ENCODE measurements at regions not wholly inside any gene's neighbourhood (a gene's known extent, or its start where the extent isn't known, plus 50 kb on each side); places are given as distances from the start of the nearest gene placed in this dataset.
"Not testable (repeated sequence)": the region's sequence is repeated elsewhere in the genome, so short reads cannot be mapped to it uniquely, and the experiment has no call there.

DNA sequence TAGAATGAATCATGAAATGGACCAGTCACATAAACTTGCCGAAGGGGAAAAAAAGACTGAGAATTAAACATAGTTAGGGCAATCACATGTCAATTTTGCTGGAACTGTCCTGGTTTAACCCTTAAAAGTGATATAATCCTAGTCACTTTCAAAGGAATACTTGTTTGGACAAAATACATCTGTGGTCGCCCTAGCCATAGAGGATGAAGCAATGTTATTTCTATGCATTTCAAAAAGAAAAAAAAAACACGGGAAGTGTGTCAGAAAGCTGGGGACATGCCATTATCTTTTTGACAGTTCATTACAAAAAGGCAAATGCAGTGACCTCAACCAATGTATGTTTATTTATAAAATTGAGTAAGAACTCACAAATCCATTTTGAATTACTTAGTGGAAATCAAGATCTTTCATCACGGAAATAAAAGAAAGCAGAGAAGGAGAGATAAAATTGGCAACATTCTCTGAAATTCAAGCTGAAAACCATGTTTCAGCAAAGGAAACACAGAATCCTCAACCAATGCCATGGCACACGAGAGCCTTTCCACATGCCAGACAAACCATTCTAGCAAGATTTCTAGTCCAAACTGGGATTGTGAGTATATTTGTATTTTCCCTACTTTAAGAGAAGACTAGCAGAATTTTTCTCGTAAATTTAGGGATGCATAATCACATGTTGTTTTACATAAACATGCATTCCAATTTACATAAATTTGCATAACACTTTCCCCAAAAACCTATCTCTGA is 854.3 kb upstream of the ACVR2A start:
- DNase-seq = no peak

GRCh38 chr2:146989741-146990140 is 855.1 kb upstream of the ACVR2A start:
- no peak for DNase-seq

DNA sequence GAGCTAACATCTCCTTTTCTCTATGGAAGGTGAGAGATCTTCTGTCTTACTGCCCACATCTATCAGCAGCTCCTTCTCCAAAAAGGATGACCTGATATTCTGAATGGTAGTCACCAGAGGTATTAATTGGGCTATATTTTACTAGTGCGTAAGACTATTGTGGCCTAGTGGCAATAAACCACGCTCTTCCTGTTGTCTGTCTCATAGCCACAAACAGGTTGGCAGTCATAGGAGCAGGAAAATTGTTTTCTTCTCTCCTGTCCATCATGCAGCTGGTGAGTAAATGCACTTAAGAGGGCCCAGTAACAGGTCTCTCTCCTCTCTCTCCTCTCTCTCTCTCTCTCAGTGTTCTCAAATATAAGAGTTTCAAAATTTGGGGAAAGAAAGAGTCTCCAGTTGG is 856.8 kb upstream of the ACVR2A start:
- DNase-seq = no peak

DNA sequence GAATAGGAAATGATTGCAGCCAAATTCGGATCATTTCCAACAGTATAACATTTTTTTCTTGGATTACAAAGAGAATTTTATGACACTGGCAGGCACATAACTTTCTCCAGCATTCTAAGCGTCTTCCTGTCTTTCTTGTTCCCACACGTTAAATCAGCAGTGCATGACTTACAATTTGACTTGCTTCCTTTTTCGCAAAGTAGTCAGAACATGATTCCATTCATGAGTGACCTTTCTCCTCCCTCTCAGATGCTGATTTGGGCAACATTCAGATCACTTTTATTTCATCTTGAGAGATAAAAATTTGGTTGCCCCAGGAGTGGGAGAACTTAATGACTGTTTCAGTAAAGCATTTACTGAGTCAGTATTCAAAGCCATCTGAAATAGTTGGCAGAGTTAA is 858.7 kb upstream of the ACVR2A start:
- no peak for DNase-seq

GRCh38 chr2:146985753-146986152 is 859.1 kb upstream of the ACVR2A start:
- no peak for DNase-seq

GRCh38 chr2:146984014-146984413 is 860.8 kb upstream of the ACVR2A start:
- no peak for DNase-seq

DNA sequence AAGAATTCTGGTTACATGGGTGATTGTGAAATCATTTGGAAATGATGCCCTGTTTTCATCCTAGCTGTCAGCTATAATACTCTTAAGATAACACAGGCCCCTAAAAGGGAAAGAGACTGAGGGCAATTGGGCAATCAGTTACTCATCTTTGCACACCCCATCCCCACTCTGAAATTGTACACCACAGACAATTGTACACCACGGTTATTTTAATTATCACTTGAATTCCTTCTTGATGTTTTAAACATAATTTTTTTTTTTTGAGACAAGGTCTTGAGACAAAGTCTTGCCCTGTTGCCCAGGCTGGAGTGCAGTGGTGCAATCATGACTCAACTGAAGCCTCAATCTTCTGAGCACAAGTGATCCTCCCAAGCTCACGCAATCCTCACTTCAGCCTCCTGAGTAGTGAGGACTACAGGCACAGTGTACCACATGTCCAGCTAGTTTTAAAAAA is 862.4 kb upstream of the ACVR2A start:
- no peak for DNase-seq

GRCh38 chr2:146981921-146982320 is 862.9 kb upstream of the ACVR2A start:
- no peak for DNase-seq

GRCh38 chr2:146979746-146980145 is 865.1 kb upstream of the ACVR2A start:
- no peak for DNase-seq

- DNase-seq = no peak
Observed at GRCh38 chr2:146978577-146979555, 866.0 kb upstream of the ACVR2A start.

- not testable (repeated sequence) for DNase-seq
Observed at GRCh38 chr2:146970981-146971380, 873.8 kb upstream of the ACVR2A start.

- not testable (repeated sequence) for DNase-seq
Observed at GRCh38 chr2:146969703-146970102, 875.1 kb upstream of the ACVR2A start.

- DNase-seq = no peak
Observed at GRCh38 chr2:146964494-146964893, 880.3 kb upstream of the ACVR2A start.

DNA sequence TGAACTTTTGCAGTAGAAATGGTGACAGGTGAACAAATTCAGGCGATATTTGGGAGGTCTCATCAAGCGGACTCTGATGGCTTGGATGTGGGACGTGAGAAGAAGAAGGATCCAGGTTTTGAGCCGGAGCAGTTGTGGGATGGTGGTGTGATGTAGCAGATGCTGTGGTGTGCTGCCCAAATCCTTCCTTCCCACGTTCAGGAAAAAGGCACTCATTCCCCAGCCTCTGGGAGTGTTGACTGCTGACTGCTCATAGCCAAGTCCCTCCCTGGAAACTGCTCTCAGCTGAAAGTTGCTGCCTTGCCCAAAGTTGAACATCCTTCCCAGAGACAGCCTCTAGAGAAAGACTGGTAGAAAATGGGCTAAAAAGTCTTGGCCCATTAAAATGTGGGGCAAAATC is 890.3 kb upstream of the ACVR2A start:
- DNase-seq = no peak

GRCh38 chr2:146952696-146953095 is 892.1 kb upstream of the ACVR2A start:
- no peak for DNase-seq

DNA sequence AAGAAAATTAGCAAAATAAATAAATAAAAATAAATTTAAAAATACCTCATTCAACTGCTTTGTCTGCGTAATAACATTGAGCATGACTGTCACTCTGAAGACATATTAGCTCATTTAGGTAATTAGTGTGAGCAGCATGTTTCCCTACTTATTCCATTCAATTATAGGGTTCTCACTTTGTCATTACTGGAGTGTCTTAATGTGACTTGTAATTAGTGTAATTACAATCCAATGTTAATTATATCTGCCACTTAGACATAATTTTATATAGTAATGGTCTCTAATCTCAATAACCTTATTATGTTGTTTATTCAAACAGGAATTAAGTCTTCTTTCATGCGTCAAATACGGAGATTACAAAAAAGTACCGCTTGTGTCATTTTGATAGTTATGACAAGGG is 893.9 kb upstream of the ACVR2A start:
- no peak for DNase-seq

DNA sequence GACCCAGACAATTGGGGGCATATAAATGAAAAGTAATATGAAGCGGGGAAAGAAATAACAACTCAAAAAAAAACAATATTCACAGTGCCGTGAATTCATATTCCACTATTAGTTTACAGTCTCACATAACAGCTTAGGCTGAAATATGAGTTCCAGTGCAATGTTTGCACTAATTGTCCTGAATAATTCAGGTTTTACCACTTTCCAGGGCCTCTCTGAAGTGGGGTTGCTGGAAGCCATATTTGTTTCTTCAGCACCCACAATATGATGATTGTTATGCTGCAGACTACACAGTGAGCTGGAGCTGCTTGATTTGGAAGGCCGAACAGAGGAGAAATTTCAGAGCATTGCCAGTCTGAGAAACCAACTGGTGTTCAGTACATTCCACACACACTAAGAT is 894.5 kb upstream of the ACVR2A start:
- no peak for DNase-seq

GRCh38 chr2:146949400-146949799 is 895.4 kb upstream of the ACVR2A start:
- DNase-seq = no peak

- DNase-seq = no peak
Observed at GRCh38 chr2:146944601-146945000, 900.2 kb upstream of the ACVR2A start.

DNA sequence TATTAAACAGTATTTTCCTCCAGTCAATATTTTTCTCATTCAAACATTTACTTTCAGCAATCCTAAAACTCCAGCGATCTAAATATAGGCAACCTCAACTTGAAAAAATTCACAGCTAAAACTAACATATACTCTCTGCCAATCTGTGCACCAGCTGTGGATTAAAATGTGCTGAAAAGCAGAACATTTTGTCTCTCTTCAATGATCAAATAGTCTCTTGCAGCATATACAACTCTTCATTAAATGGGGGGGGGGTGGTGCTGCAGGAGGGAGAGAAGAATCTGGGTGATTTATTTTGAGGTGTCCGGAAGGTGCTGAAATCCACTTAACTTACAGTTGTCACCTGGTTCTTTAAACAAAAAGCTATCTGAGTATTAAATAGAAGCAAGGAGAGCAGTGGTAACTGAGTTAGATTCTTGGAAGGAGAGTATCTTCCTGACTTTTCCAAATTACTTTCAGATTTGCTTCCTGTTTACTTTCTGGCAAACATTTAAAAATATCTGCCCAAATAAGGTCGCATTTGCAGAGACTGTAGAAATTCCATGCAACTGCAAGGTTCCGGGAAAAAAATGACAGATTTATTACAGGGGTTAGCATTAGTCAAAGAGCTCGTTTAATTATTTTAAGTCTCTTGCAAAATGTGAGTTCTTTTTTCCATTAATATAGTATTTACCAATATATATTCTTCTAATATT is 904.7 kb upstream of the ACVR2A start:
- DNase-seq = no peak

DNA sequence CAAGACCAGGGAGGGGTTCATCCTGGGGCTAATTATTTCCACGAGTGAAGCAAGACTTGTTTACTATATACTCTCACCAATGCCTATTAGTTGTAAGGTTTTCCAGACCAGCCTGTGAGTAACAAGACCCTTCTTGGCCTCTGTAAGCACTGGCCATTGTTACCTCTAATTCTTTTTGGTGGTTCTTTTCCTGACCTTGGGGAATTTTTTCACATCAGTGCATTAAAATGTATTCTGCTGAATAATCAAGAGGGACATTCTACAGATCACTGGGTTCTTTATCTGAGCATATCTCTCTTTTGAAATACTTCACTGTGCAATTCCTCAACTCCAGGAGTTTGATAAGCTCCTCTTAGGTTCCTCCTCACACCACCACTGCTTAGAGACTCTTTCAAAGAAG is 909.9 kb upstream of the ACVR2A start:
- no peak for DNase-seq

- DNase-seq = no peak
Observed at GRCh38 chr2:146931109-146931508, 913.7 kb upstream of the ACVR2A start.

- no peak for DNase-seq
Observed at GRCh38 chr2:146927080-146927711, 917.6 kb upstream of the ACVR2A start.

Measured in activated gamma-delta T cell treated with Interleukin-2 at 50 U/mL for 16 hours (primary cell).